ENCODE measurements at regions not wholly inside any gene's neighbourhood (a gene's known extent, or its start where the extent isn't known, plus 50 kb on each side); places are given as distances from the start of the nearest gene placed in this dataset.

DNA sequence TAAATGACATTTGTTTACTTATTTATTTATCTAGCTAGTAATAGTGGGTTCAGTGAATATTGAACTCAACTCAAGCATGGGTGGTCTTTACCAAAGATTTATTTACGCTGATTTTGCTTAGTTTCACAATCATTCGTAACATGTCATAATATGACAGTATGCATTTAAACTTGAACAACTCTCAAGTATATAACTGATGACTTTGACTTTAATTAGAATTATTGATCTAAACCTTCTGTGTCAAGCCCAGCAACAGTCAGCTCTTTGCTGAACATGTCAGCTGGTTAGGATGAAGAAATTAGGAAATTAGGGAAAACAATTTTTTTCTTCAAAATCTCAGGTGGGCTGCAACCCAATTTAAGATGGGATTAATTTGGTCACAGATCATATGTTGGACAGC, 210.5 kb upstream of the G2E3 start:
- peaks cover 0 to 1% (median 0%) of the 10 kb centered on the region in 7 donors for H3K9me3 Mint-ChIP-seq
- peaks cover 4% of the 10 kb centered on the region for H3K27me3 ChIP-seq (ENCODE audit: control insufficient read depth, insufficient read depth, low read length)
- H3K4me3 Mint-ChIP-seq: no peak overlapping the region
- H3K9me3 ChIP-seq (ENCODE audit: control insufficient read depth in 2 of 2, low read length in 2 of 2): no peaks in the 10 kb centered on the region
- H3K4me1 ChIP-seq (ENCODE audit: control insufficient read depth, insufficient read depth, low read length, poor library complexity, severe bottlenecking): no peaks in the 10 kb centered on the region
- H3K27ac Mint-ChIP-seq: no peak overlapping the region
- no peak overlapping the region for H3K4me3 ChIP-seq (ENCODE audit: low read depth, low read length)
- H3K27ac ChIP-seq (ENCODE audit: insufficient read depth, low read length, poor library complexity, severe bottlenecking): no peak overlapping the region
- no peaks in the 10 kb centered on the region for H3K27me3 Mint-ChIP-seq
- no peaks in the 10 kb centered on the region for H3K4me1 Mint-ChIP-seq
- DNase-seq (no peak), ATAC-seq (ENCODE audit: low read depth in 2 of 2) (no peak)
- H3K36me3 ChIP-seq (ENCODE audit: control insufficient read depth, insufficient read depth, low read length): no peaks in the 10 kb centered on the region
- no peaks in the 10 kb centered on the region for H3K36me3 Mint-ChIP-seq

DNA sequence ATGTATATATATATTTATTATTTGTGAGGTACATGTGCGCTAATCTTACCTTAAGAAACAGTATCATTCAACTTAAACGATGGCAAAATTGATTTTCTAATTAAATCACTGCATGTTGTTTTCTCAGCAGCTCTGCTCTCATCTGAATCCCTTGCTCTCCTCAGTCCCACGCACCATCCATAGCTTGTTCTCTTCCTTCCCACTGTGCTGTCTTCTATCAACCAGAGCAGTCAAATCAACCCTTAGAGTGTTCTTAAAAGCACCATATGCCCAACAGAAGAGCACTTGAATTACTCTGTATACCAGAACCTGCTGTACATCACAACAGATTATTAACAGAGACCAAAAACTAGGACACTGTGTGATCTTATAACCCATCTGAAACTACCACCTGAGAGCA, 209.4 kb upstream of the G2E3 start:
- Histone ChIP-seq H3K27ac (ENCODE audit: insufficient read depth, low read length, poor library complexity, severe bottlenecking) (no peak overlapping the region), H3K36me3 (ENCODE audit: control insufficient read depth, insufficient read depth, low read length) (no peaks in the 10 kb centered on the region), H3K9me3 (ENCODE audit: control insufficient read depth in 2 of 2, low read length in 2 of 2) (no peaks in the 10 kb centered on the region), H3K4me1 (ENCODE audit: control insufficient read depth, insufficient read depth, low read length, poor library complexity, severe bottlenecking) (no peaks in the 10 kb centered on the region), H3K4me3 (ENCODE audit: low read depth, low read length) (no peak overlapping the region), H3K27me3 (ENCODE audit: control insufficient read depth, insufficient read depth, low read length) (peaks cover 4% of the 10 kb centered on the region)
- DNase-seq: no peak
- no peaks in the 10 kb centered on the region for H3K27me3 Mint-ChIP-seq
- H3K27ac Mint-ChIP-seq: no peak overlapping the region
- H3K4me3 Mint-ChIP-seq: no peak overlapping the region
- ATAC-seq (ENCODE audit: low read depth in 2 of 2): no peak
- H3K9me3 Mint-ChIP-seq: peaks cover 0 to 1% (median 0%) of the 10 kb centered on the region in 7 donors
- no peaks in the 10 kb centered on the region for H3K36me3 Mint-ChIP-seq
- H3K4me1 Mint-ChIP-seq: peaks cover 0 to 2% (median 0%) of the 10 kb centered on the region in 4 donors

DNA sequence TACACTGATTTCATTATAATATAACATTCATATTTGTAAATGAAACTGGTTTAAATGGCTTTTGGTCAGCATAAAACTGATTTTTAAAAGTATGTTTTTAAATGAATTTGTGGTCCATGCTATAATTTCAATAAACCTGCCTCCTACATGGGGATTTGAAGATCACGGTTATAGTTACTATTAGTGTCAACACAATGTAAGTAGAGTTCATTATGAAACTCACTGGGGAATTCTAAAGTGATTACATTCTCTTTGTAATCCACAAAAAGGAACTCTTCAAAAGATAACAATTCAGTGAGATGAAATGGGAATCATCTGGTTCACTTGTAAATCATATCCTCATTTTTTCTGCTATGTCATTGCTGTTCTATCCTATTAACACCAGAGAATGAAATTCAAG, 204.5 kb upstream of the G2E3 start:
- H3K4me1 ChIP-seq (ENCODE audit: control insufficient read depth, insufficient read depth, low read length, poor library complexity, severe bottlenecking): no peaks in the 10 kb centered on the region
- H3K27me3 Mint-ChIP-seq: no peaks in the 10 kb centered on the region
- no peaks in the 10 kb centered on the region for H3K9me3 ChIP-seq (ENCODE audit: control insufficient read depth in 2 of 2, low read length in 2 of 2)
- no peaks in the 10 kb centered on the region for H3K36me3 Mint-ChIP-seq
- H3K27me3 ChIP-seq (ENCODE audit: control insufficient read depth, insufficient read depth, low read length): peaks cover 4% of the 10 kb centered on the region
- DNase-seq (no peak), ATAC-seq (ENCODE audit: low read depth in 2 of 2) (no peak)
- no peak overlapping the region for H3K4me3 ChIP-seq (ENCODE audit: low read depth, low read length)
- H3K4me1 Mint-ChIP-seq: peaks cover 0 to 13% (median 5%) of the 10 kb centered on the region in 4 donors
- no peak overlapping the region for H3K27ac ChIP-seq (ENCODE audit: insufficient read depth, low read length, poor library complexity, severe bottlenecking)
- H3K36me3 ChIP-seq (ENCODE audit: control insufficient read depth, insufficient read depth, low read length): no peaks in the 10 kb centered on the region
- H3K27ac Mint-ChIP-seq: no peak overlapping the region
- H3K4me3 Mint-ChIP-seq: no peak overlapping the region
- peaks cover 0 to 3% (median 0%) of the 10 kb centered on the region in 7 donors for H3K9me3 Mint-ChIP-seq

DNA sequence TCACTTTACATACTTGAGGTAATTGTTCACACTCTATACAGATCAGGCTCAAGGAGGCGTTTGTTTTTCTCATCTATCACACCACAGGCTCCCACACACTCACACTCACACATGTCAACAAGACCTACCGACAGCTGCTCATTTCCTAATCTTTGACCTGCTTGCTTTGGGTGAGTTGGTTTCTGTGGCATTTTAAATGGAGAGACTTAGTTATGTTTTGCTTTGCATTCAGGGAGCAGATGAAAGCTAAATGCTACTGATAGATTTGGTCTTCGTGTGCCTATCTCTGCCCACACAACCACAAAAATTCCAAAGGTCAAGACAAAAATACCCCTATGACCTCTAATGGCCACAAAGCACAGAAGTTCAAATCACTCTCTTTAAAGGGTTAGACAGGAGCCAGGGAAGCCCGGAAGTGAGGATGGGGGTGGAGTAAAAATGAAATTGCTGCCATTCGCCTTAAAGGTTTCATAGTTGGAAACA, 203.5 kb upstream of the G2E3 start:
- no peaks in the 10 kb centered on the region for H3K36me3 ChIP-seq (ENCODE audit: control insufficient read depth, insufficient read depth, low read length)
- no peaks in the 10 kb centered on the region for H3K27me3 Mint-ChIP-seq
- DNase-seq (peak in 1 of 3 donors; percentile 24), ATAC-seq (ENCODE audit: low read depth in 2 of 2) (no peak)
- peaks cover 4% of the 10 kb centered on the region for H3K27me3 ChIP-seq (ENCODE audit: control insufficient read depth, insufficient read depth, low read length)
- H3K4me3 ChIP-seq (ENCODE audit: low read depth, low read length): no peak overlapping the region
- H3K27ac Mint-ChIP-seq: peak overlapping the region in 2 of 3 donors; percentile 11 to 34
- H3K4me1 Mint-ChIP-seq: peaks cover 0 to 13% (median 5%) of the 10 kb centered on the region in 4 donors
- H3K4me3 Mint-ChIP-seq: peak overlapping the region in 1 of 4 donors; percentile 7
- H3K36me3 Mint-ChIP-seq: no peaks in the 10 kb centered on the region
- peaks cover 0 to 4% (median 0%) of the 10 kb centered on the region in 7 donors for H3K9me3 Mint-ChIP-seq
- no peaks in the 10 kb centered on the region for H3K4me1 ChIP-seq (ENCODE audit: control insufficient read depth, insufficient read depth, low read length, poor library complexity, severe bottlenecking)
- H3K9me3 ChIP-seq (ENCODE audit: control insufficient read depth in 2 of 2, low read length in 2 of 2): no peaks in the 10 kb centered on the region
- no peak overlapping the region for H3K27ac ChIP-seq (ENCODE audit: insufficient read depth, low read length, poor library complexity, severe bottlenecking)

DNA sequence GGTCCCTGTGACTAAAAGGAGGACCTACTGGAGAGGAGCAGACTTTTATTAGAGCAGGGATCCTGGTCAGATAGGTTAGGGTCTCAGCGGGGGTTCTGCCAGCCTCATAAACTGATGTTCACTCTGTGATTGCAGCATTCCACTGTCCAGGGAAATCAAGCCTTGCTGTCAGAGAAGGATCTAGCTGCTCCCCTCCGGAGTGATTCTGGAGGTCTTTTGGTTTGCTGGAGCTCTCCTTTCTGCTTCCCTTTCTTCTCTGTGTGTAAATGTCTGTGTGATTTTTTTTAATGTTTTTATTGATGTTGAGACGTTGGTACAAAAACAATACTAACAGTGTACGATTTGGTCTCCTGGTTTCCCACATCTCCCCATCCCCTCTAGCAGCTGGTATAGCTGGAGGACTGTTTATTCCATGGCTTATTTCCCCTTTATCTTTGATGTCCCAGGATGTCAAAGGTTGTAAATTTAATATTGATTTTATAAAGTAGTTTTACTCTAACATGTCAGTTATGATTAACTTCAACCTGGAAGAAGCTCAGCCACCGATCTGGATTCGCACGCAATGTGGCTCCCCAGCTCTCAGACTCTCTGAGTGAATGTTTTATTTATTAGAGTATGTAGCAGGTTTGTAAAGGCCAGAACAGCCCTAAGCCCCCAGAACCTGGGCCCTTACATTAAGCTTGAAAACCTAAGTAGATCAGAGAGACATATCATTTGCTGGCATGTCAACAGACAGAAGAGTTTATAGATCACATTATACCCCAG, 202.3 kb upstream of the G2E3 start:
- no peak overlapping the region for H3K27ac Mint-ChIP-seq
- H3K4me1 Mint-ChIP-seq: peaks cover 0 to 13% (median 5%) of the 10 kb centered on the region in 4 donors
- no peak overlapping the region for H3K27ac ChIP-seq (ENCODE audit: insufficient read depth, low read length, poor library complexity, severe bottlenecking)
- H3K27me3 ChIP-seq (ENCODE audit: control insufficient read depth, insufficient read depth, low read length): peaks cover 2% of the 10 kb centered on the region
- peak overlapping the region in 1 of 4 donors; percentile 30 for H3K4me3 Mint-ChIP-seq
- DNase-seq (no peak), ATAC-seq (ENCODE audit: low read depth in 2 of 2) (no peak)
- no peaks in the 10 kb centered on the region for H3K4me1 ChIP-seq (ENCODE audit: control insufficient read depth, insufficient read depth, low read length, poor library complexity, severe bottlenecking)
- H3K9me3 Mint-ChIP-seq: peaks cover 0 to 4% (median 0%) of the 10 kb centered on the region in 7 donors
- no peak overlapping the region for H3K4me3 ChIP-seq (ENCODE audit: low read depth, low read length)
- H3K36me3 Mint-ChIP-seq: no peaks in the 10 kb centered on the region
- H3K9me3 ChIP-seq (ENCODE audit: control insufficient read depth in 2 of 2, low read length in 2 of 2): no peaks in the 10 kb centered on the region
- H3K36me3 ChIP-seq (ENCODE audit: control insufficient read depth, insufficient read depth, low read length): no peaks in the 10 kb centered on the region
- no peaks in the 10 kb centered on the region for H3K27me3 Mint-ChIP-seq

DNA sequence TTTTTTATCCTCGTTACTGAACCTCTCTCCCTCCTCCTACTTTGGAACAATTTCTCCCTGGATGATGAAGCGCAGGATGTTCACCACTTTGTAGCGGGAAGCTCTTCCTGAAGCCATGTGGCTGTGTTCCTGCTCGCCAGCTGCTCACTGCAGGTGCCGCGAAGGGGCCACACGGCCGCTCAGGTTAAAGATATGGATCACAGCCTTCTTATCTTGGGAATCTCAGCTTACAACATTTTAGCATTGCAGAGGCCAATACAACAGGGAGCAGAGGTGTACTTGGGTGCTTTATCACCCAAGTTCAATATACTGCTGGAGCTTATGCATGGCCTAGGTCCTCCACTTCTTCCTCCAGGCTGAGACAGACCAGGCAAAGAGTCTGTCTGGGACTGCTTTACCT, 201.2 kb upstream of the G2E3 start:
- H3K36me3 Mint-ChIP-seq: no peaks in the 10 kb centered on the region
- H3K9me3 Mint-ChIP-seq: peaks cover 0 to 4% (median 2%) of the 10 kb centered on the region in 7 donors
- H3K4me3 Mint-ChIP-seq: peak overlapping the region in 1 of 4 donors; percentile 68
- DNase-seq (no peak), ATAC-seq (ENCODE audit: low read depth in 2 of 2) (no peak)
- Histone ChIP-seq H3K27ac (ENCODE audit: insufficient read depth, low read length, poor library complexity, severe bottlenecking) (no peak overlapping the region), H3K4me3 (ENCODE audit: low read depth, low read length) (no peak overlapping the region), H3K9me3 (ENCODE audit: control insufficient read depth in 2 of 2, low read length in 2 of 2) (no peaks in the 10 kb centered on the region), H3K4me1 (ENCODE audit: control insufficient read depth, insufficient read depth, low read length, poor library complexity, severe bottlenecking) (no peaks in the 10 kb centered on the region), H3K36me3 (ENCODE audit: control insufficient read depth, insufficient read depth, low read length) (no peaks in the 10 kb centered on the region), H3K27me3 (ENCODE audit: control insufficient read depth, insufficient read depth, low read length) (no peaks in the 10 kb centered on the region)
- no peak overlapping the region for H3K27ac Mint-ChIP-seq
- H3K27me3 Mint-ChIP-seq: no peaks in the 10 kb centered on the region
- H3K4me1 Mint-ChIP-seq: peaks cover 0 to 13% (median 5%) of the 10 kb centered on the region in 4 donors

DNA sequence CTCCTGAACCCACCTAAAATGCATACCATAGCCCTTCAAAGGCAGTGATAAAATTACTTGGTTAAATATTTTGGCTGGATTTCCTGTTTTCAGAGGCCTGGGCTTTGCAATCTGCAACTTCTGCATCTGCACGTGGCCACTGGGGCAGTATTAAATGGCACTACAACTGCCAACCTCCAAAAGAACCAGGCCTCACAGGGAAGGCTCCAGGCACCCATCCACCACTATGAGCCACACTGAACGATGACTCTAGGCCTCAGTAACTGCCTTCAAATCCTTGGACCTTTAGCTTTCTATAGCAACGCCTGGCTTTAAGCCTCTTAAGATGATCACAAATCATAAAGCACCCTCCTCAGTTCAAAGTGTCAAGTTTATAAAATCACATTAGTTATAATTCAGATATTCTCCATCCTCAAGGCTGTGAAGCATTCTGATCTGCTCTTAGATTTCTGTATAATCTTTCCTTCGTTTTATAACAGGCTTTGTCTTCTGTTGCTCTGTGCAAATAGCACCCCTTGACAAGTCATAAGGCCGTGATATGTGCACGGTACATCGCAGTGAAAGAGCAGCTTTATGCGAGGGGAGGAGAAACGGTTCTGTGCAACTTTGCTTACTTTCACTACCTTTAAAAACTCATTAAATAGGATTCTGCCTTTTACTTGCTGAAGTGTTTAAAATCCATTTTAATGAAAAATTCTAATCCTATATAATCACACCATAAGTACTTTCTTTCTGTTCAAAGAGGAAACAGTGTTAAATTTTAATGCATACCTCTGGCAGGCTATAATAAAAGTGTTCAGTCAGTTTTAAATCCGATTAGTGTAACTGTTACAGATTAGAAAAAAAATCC, 196.4 kb upstream of the G2E3 start:
- no peaks in the 10 kb centered on the region for H3K4me1 Mint-ChIP-seq
- DNase-seq (no peak), ATAC-seq (ENCODE audit: low read depth in 2 of 2) (no peak)
- no peak overlapping the region for H3K4me3 Mint-ChIP-seq
- no peak overlapping the region for H3K27ac Mint-ChIP-seq
- no peaks in the 10 kb centered on the region for H3K4me1 ChIP-seq (ENCODE audit: control insufficient read depth, insufficient read depth, low read length, poor library complexity, severe bottlenecking)
- no peaks in the 10 kb centered on the region for H3K27me3 ChIP-seq (ENCODE audit: control insufficient read depth, insufficient read depth, low read length)
- H3K36me3 ChIP-seq (ENCODE audit: control insufficient read depth, insufficient read depth, low read length): no peaks in the 10 kb centered on the region
- H3K27me3 Mint-ChIP-seq: no peaks in the 10 kb centered on the region
- no peaks in the 10 kb centered on the region for H3K36me3 Mint-ChIP-seq
- no peak overlapping the region for H3K4me3 ChIP-seq (ENCODE audit: low read depth, low read length)
- no peak overlapping the region for H3K27ac ChIP-seq (ENCODE audit: insufficient read depth, low read length, poor library complexity, severe bottlenecking)
- H3K9me3 ChIP-seq (ENCODE audit: control insufficient read depth in 2 of 2, low read length in 2 of 2): no peaks in the 10 kb centered on the region
- peaks cover 0 to 4% (median 2%) of the 10 kb centered on the region in 7 donors for H3K9me3 Mint-ChIP-seq
